ENCODE measurements at regions not wholly inside any gene's neighbourhood (a gene's known extent, or its start where the extent isn't known, plus 50 kb on each side); places are given as distances from the start of the nearest gene placed in this dataset.
"Not testable (repeated sequence)": the region's sequence is repeated elsewhere in the genome, so short reads cannot be mapped to it uniquely, and the experiment has no call there.

DNA sequence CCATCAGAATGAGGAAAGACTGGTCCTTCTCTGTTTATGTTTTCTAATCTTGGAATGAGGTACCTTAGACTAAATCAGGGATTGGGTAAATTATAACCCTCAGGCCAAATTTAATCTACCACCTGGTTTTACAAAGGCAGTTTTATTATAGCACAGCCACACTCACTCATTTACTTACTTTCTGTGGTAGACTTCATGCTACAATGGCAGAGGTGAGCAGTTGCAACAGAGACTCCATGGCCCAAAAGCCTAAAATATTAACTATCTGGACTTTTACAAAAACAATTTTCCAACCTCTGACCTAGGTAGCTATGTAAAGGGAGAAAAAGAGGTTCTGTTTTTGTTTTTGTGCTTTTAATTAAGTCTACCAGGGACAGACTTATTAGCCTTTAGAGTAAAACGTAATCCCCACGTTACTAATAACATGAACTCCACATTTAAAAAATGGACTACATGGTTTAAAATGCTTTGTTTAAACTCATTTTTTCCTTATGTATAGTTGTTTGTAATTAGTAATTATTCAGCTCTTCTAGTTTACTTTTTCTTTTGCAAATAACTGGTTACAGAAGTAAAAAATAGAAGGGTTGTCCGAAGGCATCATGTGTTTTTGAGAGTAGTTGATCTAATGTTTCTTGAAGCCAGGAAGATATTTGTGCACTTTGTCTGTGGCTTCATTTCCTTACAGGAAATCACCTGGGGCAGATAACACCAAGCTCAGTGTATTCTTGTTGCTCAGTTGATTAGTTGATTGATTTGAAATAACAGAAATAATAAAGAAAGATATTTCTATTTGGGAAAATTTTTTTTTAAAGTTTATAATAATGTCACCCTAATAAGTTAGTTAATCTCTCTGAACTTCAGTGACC lies 57.6 kb upstream of the ATP2B1 start:
- no peak overlapping the region for H2AFZ ChIP-seq (ENCODE audit: low read length, unreplicated experiment)
- no peaks in the 10 kb centered on the region for H3K79me2 ChIP-seq (ENCODE audit: control insufficient read depth, insufficient read depth, low read length, unreplicated experiment)
- peaks cover 16% of the 10 kb centered on the region for H3K4me1 ChIP-seq (ENCODE audit: control insufficient read depth, insufficient read depth, low read length, unreplicated experiment)
- H3K27me3 ChIP-seq (ENCODE audit: insufficient read depth, low read length), result no peaks in the 10 kb centered on the region
- H3K4me3 ChIP-seq (ENCODE audit: low read depth, low read length), result no peak overlapping the region
- no peak overlapping the region for H3K27ac ChIP-seq (ENCODE audit: low read depth, low read length)
- no peaks in the 10 kb centered on the region for H3K36me3 ChIP-seq (ENCODE audit: insufficient read depth, low read length)

DNA sequence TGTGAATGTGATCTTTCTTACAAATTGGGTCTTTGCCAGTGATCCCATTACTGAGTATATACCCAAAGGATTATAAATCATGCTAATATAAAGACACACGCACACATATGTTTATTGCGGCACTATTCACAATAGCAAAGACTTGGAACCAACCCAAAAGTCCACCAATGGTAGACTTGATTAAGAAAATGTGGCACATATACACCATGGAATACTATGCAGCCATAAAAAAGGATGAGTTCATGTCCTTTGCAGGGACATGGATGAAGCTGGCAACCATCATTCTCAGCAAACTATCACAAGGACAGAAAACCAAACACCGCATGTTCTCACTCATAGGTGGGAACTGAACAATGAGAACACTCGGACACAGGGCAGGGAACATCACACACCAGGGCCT lies 55.5 kb upstream of the ATP2B1 start:
- not testable (repeated sequence) for H3K27ac ChIP-seq (ENCODE audit: low read depth, low read length); H3K4me3 ChIP-seq (ENCODE audit: low read depth, low read length); H3K4me1 ChIP-seq (ENCODE audit: control insufficient read depth, insufficient read depth, low read length, unreplicated experiment); H3K27me3 ChIP-seq (ENCODE audit: insufficient read depth, low read length); H3K36me3 ChIP-seq (ENCODE audit: insufficient read depth, low read length); H3K79me2 ChIP-seq (ENCODE audit: control insufficient read depth, insufficient read depth, low read length, unreplicated experiment); H2AFZ ChIP-seq (ENCODE audit: low read length, unreplicated experiment)

DNA sequence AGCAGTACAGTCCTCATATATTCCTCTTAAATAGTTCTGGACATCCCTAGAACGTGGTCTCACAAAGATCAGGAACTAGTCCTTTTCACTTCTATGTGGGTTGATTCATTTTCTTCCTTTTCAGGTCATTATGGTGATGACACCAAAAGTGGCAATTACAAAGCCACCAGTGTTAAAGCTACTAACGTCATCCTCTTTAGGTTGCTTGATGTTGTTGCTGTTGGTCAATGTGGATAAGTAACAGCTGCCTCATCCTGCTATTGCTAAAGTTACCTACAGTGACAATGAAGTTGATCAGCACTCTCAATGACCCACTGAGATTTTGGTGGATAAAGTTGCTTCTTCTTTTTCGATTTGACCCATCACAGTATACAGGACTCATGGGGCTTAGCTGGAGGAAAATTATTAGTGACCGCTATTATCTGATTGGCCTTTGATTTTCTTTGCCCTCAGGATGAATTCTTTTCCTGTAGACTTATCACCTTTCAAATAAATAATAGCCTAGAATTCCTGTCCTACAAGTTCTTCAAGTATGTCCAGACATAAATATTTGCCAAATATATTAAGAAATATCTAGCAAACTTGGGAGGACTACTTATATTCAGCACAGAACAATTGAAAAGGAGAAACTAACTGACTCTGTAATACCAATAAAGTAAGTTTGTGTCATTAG lies 54.0 kb upstream of the ATP2B1 start:
- Histone ChIP-seq H3K4me3 (ENCODE audit: low read depth, low read length) (no peak overlapping the region), H3K27ac (ENCODE audit: low read depth, low read length) (no peak overlapping the region)

DNA sequence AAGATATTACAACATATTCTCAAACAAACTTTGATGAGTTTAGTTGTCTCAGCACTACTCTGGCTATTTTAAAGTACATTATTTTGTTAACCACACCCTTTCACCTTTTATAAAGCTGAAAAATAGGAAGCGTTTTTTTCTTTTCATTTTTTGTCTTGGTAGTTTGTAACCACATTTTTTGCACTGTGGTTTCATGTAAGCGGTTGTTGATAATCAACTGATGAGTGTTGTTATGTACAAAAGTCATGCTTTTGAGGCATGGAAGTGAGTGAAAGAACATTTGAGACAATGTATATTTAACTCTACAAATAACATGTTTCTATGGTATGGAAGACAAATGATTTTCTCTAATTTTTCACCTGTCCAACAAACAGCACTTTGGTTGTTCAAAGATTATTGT lies 52.1 kb upstream of the ATP2B1 start:
- H3K4me3 ChIP-seq (ENCODE audit: low read depth, low read length), result no peak overlapping the region
- no peak overlapping the region for H2AFZ ChIP-seq (ENCODE audit: low read length, unreplicated experiment)

More for the DNA sequence above, 54.0 kb upstream of the ATP2B1 start:
- H3K4me1 ChIP-seq (ENCODE audit: control insufficient read depth, insufficient read depth, low read length, unreplicated experiment), result peaks cover 6% of the 10 kb centered on the region
- H3K79me2 ChIP-seq (ENCODE audit: control insufficient read depth, insufficient read depth, low read length, unreplicated experiment), result no peaks in the 10 kb centered on the region
- H3K36me3 ChIP-seq (ENCODE audit: insufficient read depth, low read length), result no peaks in the 10 kb centered on the region
- H3K27me3 ChIP-seq (ENCODE audit: insufficient read depth, low read length), result no peaks in the 10 kb centered on the region
- H2AFZ ChIP-seq (ENCODE audit: low read length, unreplicated experiment), result no peak overlapping the region

More for the DNA sequence above, 52.1 kb upstream of the ATP2B1 start:
- peaks cover 21% of the 10 kb centered on the region for H3K4me1 ChIP-seq (ENCODE audit: control insufficient read depth, insufficient read depth, low read length, unreplicated experiment)
- H3K79me2 ChIP-seq (ENCODE audit: control insufficient read depth, insufficient read depth, low read length, unreplicated experiment), result no peaks in the 10 kb centered on the region
- no peaks in the 10 kb centered on the region for H3K27me3 ChIP-seq (ENCODE audit: insufficient read depth, low read length)
- no peaks in the 10 kb centered on the region for H3K36me3 ChIP-seq (ENCODE audit: insufficient read depth, low read length)
- no peak overlapping the region for H3K27ac ChIP-seq (ENCODE audit: low read depth, low read length)
